A673 (cell line): ENCODE measurements at regions not wholly inside any gene's neighbourhood (a gene's known extent, or its start where the extent isn't known, plus 50 kb on each side); places are given as distances from the start of the nearest gene placed in this dataset.

Source experiments
- EZH2 ChIP-seq: fragments of 200-600 bp; sonication (generic); IDR thresholded peaks from 2 replicates; pipeline ENCODE4 v1.6.1; 2017; ENCODE audit warnings: borderline replicate concordance, low read depth, mild to moderate bottlenecking, mixed read lengths, antibody characterized with exemption, low read length; ENCODE audit not compliant: poor library complexity, severe bottlenecking
- TF ChIP-seq, protein P1 (sequence below): fragments of 300-800, 200-600 bp; sonication (generic); conservative IDR thresholded peaks from 2 replicates; pipeline ENCODE4 v1.5.1; 2017; ENCODE audit warnings: low read depth, mild to moderate bottlenecking, antibody characterized with exemption, low read length, moderate library complexity, mixed read lengths

DNA sequence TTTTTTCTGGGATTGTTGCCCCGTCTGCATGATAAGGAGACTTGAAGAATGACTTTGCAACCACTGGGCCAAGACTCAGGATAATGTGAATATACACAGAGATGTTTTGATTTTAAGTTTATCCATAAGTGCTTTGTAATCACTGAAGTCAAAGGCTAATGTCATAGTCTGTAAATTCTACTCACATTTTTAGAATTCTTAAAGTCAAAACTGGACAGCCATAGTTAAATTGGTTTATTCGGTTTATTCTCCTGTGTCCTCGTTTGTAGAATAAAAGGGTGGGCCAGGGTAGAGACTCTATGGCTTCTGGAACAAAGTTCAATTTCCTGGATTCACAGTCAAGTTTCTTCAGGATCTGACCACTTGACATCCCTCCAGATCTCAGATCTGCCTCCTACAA is 327.7 kb upstream of the TNC start:
- TF ChIP-seq, protein P1, sequence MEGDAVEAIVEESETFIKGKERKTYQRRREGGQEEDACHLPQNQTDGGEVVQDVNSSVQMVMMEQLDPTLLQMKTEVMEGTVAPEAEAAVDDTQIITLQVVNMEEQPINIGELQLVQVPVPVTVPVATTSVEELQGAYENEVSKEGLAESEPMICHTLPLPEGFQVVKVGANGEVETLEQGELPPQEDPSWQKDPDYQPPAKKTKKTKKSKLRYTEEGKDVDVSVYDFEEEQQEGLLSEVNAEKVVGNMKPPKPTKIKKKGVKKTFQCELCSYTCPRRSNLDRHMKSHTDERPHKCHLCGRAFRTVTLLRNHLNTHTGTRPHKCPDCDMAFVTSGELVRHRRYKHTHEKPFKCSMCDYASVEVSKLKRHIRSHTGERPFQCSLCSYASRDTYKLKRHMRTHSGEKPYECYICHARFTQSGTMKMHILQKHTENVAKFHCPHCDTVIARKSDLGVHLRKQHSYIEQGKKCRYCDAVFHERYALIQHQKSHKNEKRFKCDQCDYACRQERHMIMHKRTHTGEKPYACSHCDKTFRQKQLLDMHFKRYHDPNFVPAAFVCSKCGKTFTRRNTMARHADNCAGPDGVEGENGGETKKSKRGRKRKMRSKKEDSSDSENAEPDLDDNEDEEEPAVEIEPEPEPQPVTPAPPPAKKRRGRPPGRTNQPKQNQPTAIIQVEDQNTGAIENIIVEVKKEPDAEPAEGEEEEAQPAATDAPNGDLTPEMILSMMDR = no peak
- TF ChIP-seq EZH2 = no peak
